DND-41 (cell line): ENCODE measurements at regions not wholly inside any gene's neighbourhood (a gene's known extent, or its start where the extent isn't known, plus 50 kb on each side); places are given as distances from the start of the nearest gene placed in this dataset.
A peak's percentile ranks its signal among the peaks of the same experiment; 100 is the strongest.

ENCODE experiments used
- ATAC-seq: fragments of 200-7000 bp; cut with Tn5 transposase; 3 replicates; pipeline ENCODE4 v1.9.1; 2021; ENCODE audit warnings: low read depth; ENCODE audit not compliant: insufficient read depth
- DNase-seq: peaks from one replicate; pipeline ENCODE4 v3.0.0-alpha.2; 2020
- H2AFZ ChIP-seq: 2 replicates; pipeline ENCODE4 v1.6.0; 2012; ENCODE audit warnings: low read depth, low read length
- H3K27ac ChIP-seq: 2 replicates; pipeline ENCODE4 v1.5.1; 2012; ENCODE audit warnings: low read length, inconsistent platforms
- H3K27me3 ChIP-seq: fragments of 200-600 bp; sonication (generic); 2 replicates; pipeline ENCODE4 v1.6.0; 2012; ENCODE audit warnings: low read length, mild to moderate bottlenecking, inconsistent platforms; ENCODE audit not compliant: insufficient read depth, poor library complexity
- H3K36me3 ChIP-seq: 2 replicates; pipeline ENCODE4 v1.5.1; 2012; ENCODE audit warnings: low read length, inconsistent platforms; ENCODE audit not compliant: insufficient read depth
- H3K4me1 ChIP-seq: 2 replicates; pipeline ENCODE4 v1.5.1; 2012; ENCODE audit warnings: mild to moderate bottlenecking, low read length; ENCODE audit not compliant: insufficient read depth
- H3K4me2 ChIP-seq: 2 replicates; pipeline ENCODE4 v1.6.0; 2012; ENCODE audit warnings: mild to moderate bottlenecking, moderate library complexity, low read length, inconsistent platforms; ENCODE audit not compliant: insufficient read depth
- H3K4me3 ChIP-seq, 2 experiments: fragments of 200-600 bp in 1 of 2; shearing (Covaris generic) in 1 of 2; 2 replicates each; pipeline ENCODE4 v1.5.1; 2012 to 2016; ENCODE audit warnings: inconsistent platforms in 2 of 2, low read length in 2 of 2, mild to moderate bottlenecking in 2 of 2, low read depth in 1 of 2, moderate library complexity in 1 of 2
- H3K79me2 ChIP-seq: 2 replicates; pipeline ENCODE4 v1.6.0; 2012; ENCODE audit warnings: low read length, inconsistent platforms; ENCODE audit not compliant: insufficient read depth
- H3K9ac ChIP-seq: 2 replicates; pipeline ENCODE4 v1.6.0; 2012; ENCODE audit warnings: low read depth, mild to moderate bottlenecking, inconsistent platforms, low read length, moderate library complexity
- H3K9me3 ChIP-seq: 2 replicates; pipeline ENCODE4 v1.5.1; 2012; ENCODE audit warnings: low read length, moderate library complexity, mild to moderate bottlenecking, inconsistent platforms; ENCODE audit not compliant: insufficient read depth, severe bottlenecking
- H4K20me1 ChIP-seq: 2 replicates; pipeline ENCODE4 v1.6.0; 2012; ENCODE audit warnings: low read length; ENCODE audit not compliant: insufficient read depth
- CTCF ChIP-seq: IDR thresholded peaks from 2 replicates; pipeline ENCODE4 v1.5.1; 2012; ENCODE audit warnings: borderline replicate concordance, low read length, moderate library complexity, mild to moderate bottlenecking; ENCODE audit not compliant: poor library complexity, severe bottlenecking; ENCODE audit errors: extremely low read depth
- EZH2 ChIP-seq: IDR thresholded peaks from 3 replicates; pipeline ENCODE4 v1.6.1; 2012; ENCODE audit warnings: borderline replicate concordance, low read depth, mild to moderate bottlenecking, moderate library complexity, low read length, inconsistent platforms; ENCODE audit not compliant: severe bottlenecking

GRCh38 chr4:189121336-189121735 is 819.3 kb upstream of the FRG1 start:
- ATAC-seq (no peak), DNase-seq (no peak)
- Histone ChIP-seq H4K20me1 (no peaks in the 10 kb centered on the region), H3K4me1 (no peaks in the 10 kb centered on the region), H3K36me3 (no peaks in the 10 kb centered on the region), H3K4me2 (no peak overlapping the region), H3K79me2 (no peaks in the 10 kb centered on the region), H2AFZ (no peak overlapping the region), H3K27ac (no peak overlapping the region), H3K9me3 (no peaks in the 10 kb centered on the region), H3K27me3 (no peaks in the 10 kb centered on the region), H3K9ac (no peak overlapping the region), H3K4me3 (no peak overlapping the region)
- TF ChIP-seq EZH2, result no peak
- TF ChIP-seq CTCF, result no peak

GRCh38 chr4:189124149-189124758 is 816.4 kb upstream of the FRG1 start:
- H3K4me1 ChIP-seq, result no peaks in the 10 kb centered on the region
- H3K9me3 ChIP-seq, result peaks cover 4% of the 10 kb centered on the region
- H3K4me3 ChIP-seq, result no peak overlapping the region
- TF ChIP-seq CTCF (peak; percentile 23), EZH2 (no peak)
- DNase-seq (no peak), ATAC-seq (no peak)
- no peak overlapping the region for H2AFZ ChIP-seq
- no peaks in the 10 kb centered on the region for H3K79me2 ChIP-seq
- H3K4me2 ChIP-seq, result no peak overlapping the region
- no peaks in the 10 kb centered on the region for H3K27me3 ChIP-seq
- H3K36me3 ChIP-seq, result no peaks in the 10 kb centered on the region
- H3K27ac ChIP-seq, result no peak overlapping the region
- no peaks in the 10 kb centered on the region for H4K20me1 ChIP-seq
- H3K9ac ChIP-seq, result no peak overlapping the region

- no peak overlapping the region for H3K9ac ChIP-seq
- TF ChIP-seq CTCF (no peak), EZH2 (no peak)
- no peaks in the 10 kb centered on the region for H3K79me2 ChIP-seq
- no peaks in the 10 kb centered on the region for H4K20me1 ChIP-seq
- H3K27ac ChIP-seq, result no peak overlapping the region
- H3K36me3 ChIP-seq, result no peaks in the 10 kb centered on the region
- DNase-seq, result no peak
- no peak overlapping the region for H3K4me2 ChIP-seq
- ATAC-seq, result no peak
- H3K4me3 ChIP-seq, result no peak overlapping the region
- H3K4me1 ChIP-seq, result no peaks in the 10 kb centered on the region
- H2AFZ ChIP-seq, result no peak overlapping the region
- peaks cover 4% of the 10 kb centered on the region for H3K9me3 ChIP-seq
- no peaks in the 10 kb centered on the region for H3K27me3 ChIP-seq
Measured at GRCh38 chr4:189124791-189125190, 815.9 kb upstream of the FRG1 start.

GRCh38 chr4:189126040-189126439 is 814.6 kb upstream of the FRG1 start:
- DNase-seq, result no peak
- no peaks in the 10 kb centered on the region for H3K27me3 ChIP-seq
- H4K20me1 ChIP-seq, result no peaks in the 10 kb centered on the region
- H3K4me1 ChIP-seq, result no peaks in the 10 kb centered on the region
- no peak overlapping the region for H3K4me3 ChIP-seq
- no peak overlapping the region for H3K4me2 ChIP-seq
- H3K27ac ChIP-seq, result no peak overlapping the region
- H3K9me3 ChIP-seq, result peaks cover 4% of the 10 kb centered on the region
- no peak overlapping the region for H2AFZ ChIP-seq
- no peak for ATAC-seq
- no peaks in the 10 kb centered on the region for H3K79me2 ChIP-seq
- H3K9ac ChIP-seq, result no peak overlapping the region
- H3K36me3 ChIP-seq, result no peaks in the 10 kb centered on the region
- TF ChIP-seq EZH2 (no peak), CTCF (no peak)
